Heart left ventricle (tissue), 16 donors: ENCODE measurements at regions not wholly inside any gene's neighbourhood (a gene's known extent, or its start where the extent isn't known, plus 50 kb on each side); places are given as distances from the start of the nearest gene placed in this dataset.

Experiments used
- ATAC-seq, 4 donors: fragments of 200-7000 bp; cut with Tn5 transposase; one replicate each; pipeline ENCODE4 v1.9.1; 2020 to 2022; ENCODE audit warnings: moderate library complexity in 4 of 4, mild to moderate bottlenecking in 3 of 4, moderate number of reproducible peaks in 1 of 4
- DNase-seq, 5 donors: peaks; one replicate each; pipeline ENCODE4 v3.0.0-alpha.2; 2020
- H3K27ac ChIP-seq, 12 donors: fragments of 200-600 bp; sonication (generic) in 4 of 12; one replicate each; pipeline versions ENCODE4 v1.5.0 to v1.8.0; 2016 to 2022; ENCODE audit warnings: mild to moderate bottlenecking in 2 of 12
- H3K27me3 ChIP-seq, 9 donors: fragments of 200-600 bp; sonication (generic) in 2 of 9; one replicate each; pipeline versions ENCODE4 v1.5.1 to v1.8.0; 2016 to 2022; ENCODE audit warnings: mild to moderate bottlenecking in 3 of 9
- H3K36me3 ChIP-seq, 9 donors: fragments of 200-600 bp; sonication (generic) in 2 of 9; one replicate each; pipeline versions ENCODE4 v1.5.0 to v1.8.0; 2018 to 2022; ENCODE audit warnings: mild to moderate bottlenecking in 2 of 9
- H3K4me1 ChIP-seq, 12 donors: fragments of 200-600 bp; sonication (generic) in 4 of 12; one replicate each; pipeline versions ENCODE4 v1.5.0 to v1.8.0; 2016 to 2022; ENCODE audit warnings: mild to moderate bottlenecking in 3 of 12
- H3K4me3 ChIP-seq, 12 donors: fragments of 200-600 bp; sonication (generic) in 4 of 12; one replicate each; pipeline versions ENCODE4 v1.5.0 to v1.8.0; 2017 to 2022; ENCODE audit warnings: mild to moderate bottlenecking in 9 of 12, moderate library complexity in 4 of 12
- H3K9me3 ChIP-seq, 12 donors: fragments of 200-600 bp; sonication (generic) in 4 of 12; one replicate each; pipeline versions ENCODE4 v1.5.0 to v1.8.0; 2016 to 2022; ENCODE audit warnings: mild to moderate bottlenecking in 1 of 12
- CTCF ChIP-seq, 12 donors: fragments of 200-600 bp; sonication (generic) in 4 of 12; IDR thresholded peaks; one replicate each; pipeline versions ENCODE4 v1.5.0 to v1.8.0; 2018 to 2022; ENCODE audit warnings: antibody characterized with exemption in 12 of 12, mild to moderate bottlenecking in 5 of 12
- POLR2A ChIP-seq, 2 donors: fragments of 450-650 bp; IDR thresholded peaks; one replicate each; pipeline ENCODE4 v1.6.1; 2017; ENCODE audit warnings: antibody characterized with exemption in 2 of 2, mild to moderate bottlenecking in 2 of 2, moderate library complexity in 2 of 2
- WGBS, 4 donors: extraction: QIAGEN DNeasy Blood & Tissue Kit in 2 of 4; methylation state at CpG; one replicate each; pipeline versions ENCODE4 v1.1.5 to v1.1.7; 2013 to 2018; 5-methylcytosine and 5-hydroxymethylcytosine counted together
- intact Hi-C, 10 donors: fragments of 100-400 bp; cut with DNase I; formaldehyde crosslinking; loops; one replicate each; pipeline versions ENCODE4 v1.11.1 to v1.14.2; 2022
- donor health status: ischemic (EF 13 %, LVEDD 7.1; RV severe dilation, severe dysfunction).
- donor health status: healthy with polysubstance abuse.
- donor health status: DM: no; HTN: yes; CAD: no.
- donor health status: DM: no; HTN: no; CAD: no.
- donor health status: ischemic (EF 25% LVEDD 6.9; RV normal size, moderate dysfunction).
- donor health status: ischemic (EF 25% LVEDD 5.7; RV mildly dilated, moderate dysfunction).
- donor health status: healthy.
- donor health status: DM: yes; HTN: yes; CAD: no.
- donor health status: ischemic (EF 35%, LVEDD 5.7; RV mildly dilated, moderate dysfunction).
- donor health status: nonischemic (EF 11% LVEDD 7.7; RV severe dilation, severe dysfunction).
- donor health status: DM: yes; HTN: yes; CAD: no.
- donor health status: PGD.
- donor health status: ischemic (EF 29% LVEDD 5.4; RV normal size, mild dysfunction).
- donor health status: nonischemic (EF 23%, LVEDD 6.1; RV moderate dilation, normal function).

- ATAC-seq (no peak), DNase-seq (no peak)
- Histone ChIP-seq H3K9me3 (no peaks in the 10 kb centered on the region), H3K36me3 (no peaks in the 10 kb centered on the region), H3K27ac (peak overlapping the region in 2 of 12 donors; percentile 16 to 86), H3K4me3 (peak overlapping the region in 1 of 12 donors; percentile 9), H3K27me3 (no peaks in the 10 kb centered on the region), H3K4me1 (peaks cover 0 to 46% (median 2%) of the 10 kb centered on the region in 12 donors)
- intact Hi-C loops: no loop called here
- 28 to 51% (median 39%) methylated on average over 1 of the region's 1 CpG for WGBS, 4 donors
- no peak for TF ChIP-seq CTCF (IDR thresholded peaks at IDR 0.05)
- no peak for TF ChIP-seq POLR2A (IDR thresholded peaks at IDR 0.05)
Observed at GRCh38 chr4:105061731-105062130, 84.9 kb upstream of the TET2 start.

- Histone ChIP-seq H3K4me1 (peaks cover 0 to 9% (median 0%) of the 10 kb centered on the region in 12 donors), H3K27me3 (no peaks in the 10 kb centered on the region), H3K36me3 (no peaks in the 10 kb centered on the region), H3K4me3 (no peak overlapping the region), H3K9me3 (no peaks in the 10 kb centered on the region), H3K27ac (no peak overlapping the region)
- ATAC-seq: no peak
- intact Hi-C loops: no loop called here
- DNase-seq: no peak
- TF ChIP-seq CTCF (IDR thresholded peaks at IDR 0.05) (no peak), POLR2A (IDR thresholded peaks at IDR 0.05) (no peak)
Observed at GRCh38 chr4:105066401-105066800, 80.3 kb upstream of the TET2 start.

- Histone ChIP-seq H3K36me3 (no peaks in the 10 kb centered on the region), H3K27me3 (no peaks in the 10 kb centered on the region), H3K27ac (no peak overlapping the region), H3K4me1 (no peaks in the 10 kb centered on the region), H3K9me3 (no peaks in the 10 kb centered on the region), H3K4me3 (no peak overlapping the region)
- intact Hi-C loops: no loop called here
- no peak for TF ChIP-seq POLR2A (IDR thresholded peaks at IDR 0.05)
- TF ChIP-seq CTCF (IDR thresholded peaks at IDR 0.05): no peak
- no peak for DNase-seq
- 62 to 82% (median 73%) methylated on average over 2 of the region's 2 CpGs for WGBS, 4 donors
- no peak for ATAC-seq
Observed at GRCh38 chr4:105067431-105067830, 79.2 kb upstream of the TET2 start.

- ATAC-seq (no peak), DNase-seq (no peak)
- Histone ChIP-seq H3K4me1 (no peaks in the 10 kb centered on the region), H3K27me3 (no peaks in the 10 kb centered on the region), H3K9me3 (no peaks in the 10 kb centered on the region), H3K27ac (no peak overlapping the region), H3K36me3 (no peaks in the 10 kb centered on the region), H3K4me3 (no peak overlapping the region)
- no peak for TF ChIP-seq POLR2A (IDR thresholded peaks at IDR 0.05)
- no peak for TF ChIP-seq CTCF (IDR thresholded peaks at IDR 0.05)
- 57 to 71% (median 67%) methylated on average over 4 of the region's 4 CpGs for WGBS, 4 donors
- intact Hi-C loops: no loop called here
Observed at GRCh38 chr4:105067946-105068345, 78.7 kb upstream of the TET2 start.
